ENCODE measurements at regions not wholly inside any gene's neighbourhood (a gene's known extent, or its start where the extent isn't known, plus 50 kb on each side); places are given as distances from the start of the nearest gene placed in this dataset.

DNA sequence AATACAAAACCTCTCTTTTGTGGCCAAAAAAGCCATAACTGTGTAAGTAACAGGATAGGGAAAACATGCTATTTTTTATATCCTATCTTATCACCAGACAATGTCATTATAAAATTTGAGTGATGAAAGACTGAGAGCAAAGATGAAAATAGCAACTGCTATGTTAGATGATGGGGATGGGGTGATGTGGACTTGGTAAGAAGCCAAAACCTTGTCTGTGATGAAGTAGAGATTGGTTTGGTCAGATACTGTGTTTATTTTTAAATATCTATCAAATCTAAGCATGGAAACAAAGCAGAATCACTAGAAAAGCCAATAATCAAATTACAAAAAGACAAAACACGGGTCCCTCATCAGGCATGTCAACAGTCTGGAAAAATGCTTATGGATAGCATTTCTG is 631.1 kb upstream of the NR5A2 start:
- no peak overlapping the region for H3K23ac ChIP-seq (ENCODE audit: low read length)
- no peaks in the 10 kb centered on the region for H3K4me1 ChIP-seq (ENCODE audit: control insufficient read depth in 1 of 2, insufficient read depth in 2 of 2, low read length in 2 of 2)
- H3K9ac ChIP-seq (ENCODE audit: low read length), result no peak overlapping the region
- no peak overlapping the region for H4K12ac ChIP-seq (ENCODE audit: low read depth, low read length)
- no peak overlapping the region for H2BK120ac ChIP-seq (ENCODE audit: insufficient read depth, low read length, poor library complexity)
- H3K79me1 ChIP-seq (ENCODE audit: low read length), result no peaks in the 10 kb centered on the region
- no peaks in the 10 kb centered on the region for H3K27me3 ChIP-seq (ENCODE audit: insufficient read depth, low read length)
- no peak overlapping the region for H4K8ac ChIP-seq (ENCODE audit: low read depth, low read length)
- no peak for DNase-seq
- no peak overlapping the region for H3K4me3 ChIP-seq (ENCODE audit: low read depth, low read length)
- no peak overlapping the region for H2AFZ ChIP-seq (ENCODE audit: insufficient read depth, low read length, poor library complexity)
- H3K18ac ChIP-seq (ENCODE audit: low read length), result no peak overlapping the region
- no peaks in the 10 kb centered on the region for H3K79me2 ChIP-seq (ENCODE audit: control insufficient read depth, insufficient read depth, low read length, poor library complexity)
- H2BK12ac ChIP-seq (ENCODE audit: low read length), result no peak overlapping the region
- H3K14ac ChIP-seq (ENCODE audit: low read length), result no peak overlapping the region
- no peaks in the 10 kb centered on the region for H3K36me3 ChIP-seq (ENCODE audit: control insufficient read depth in 1 of 2, insufficient read depth in 2 of 2, low read length in 2 of 2)
- no peak overlapping the region for H3K4me2 ChIP-seq (ENCODE audit: low read length)
- H3K9me3 ChIP-seq (ENCODE audit: insufficient read depth, low read depth, low read length), result no peaks in the 10 kb centered on the region
- H2BK5ac ChIP-seq (ENCODE audit: low read depth, low read length, poor library complexity), result no peak overlapping the region
- no peak overlapping the region for H4K91ac ChIP-seq (ENCODE audit: low read depth, low read length)
- no peak overlapping the region for H3K27ac ChIP-seq (ENCODE audit: low read depth, low read length)
- no peak overlapping the region for H3K4ac ChIP-seq (ENCODE audit: low read depth, low read length)
- no peak overlapping the region for H2AK5ac ChIP-seq (ENCODE audit: low read length)
- no CpG with 5 or more reads among the region's 1 CpG for WGBS (ENCODE audit: extremely low coverage, insufficient coverage, insufficient read length)

DNA sequence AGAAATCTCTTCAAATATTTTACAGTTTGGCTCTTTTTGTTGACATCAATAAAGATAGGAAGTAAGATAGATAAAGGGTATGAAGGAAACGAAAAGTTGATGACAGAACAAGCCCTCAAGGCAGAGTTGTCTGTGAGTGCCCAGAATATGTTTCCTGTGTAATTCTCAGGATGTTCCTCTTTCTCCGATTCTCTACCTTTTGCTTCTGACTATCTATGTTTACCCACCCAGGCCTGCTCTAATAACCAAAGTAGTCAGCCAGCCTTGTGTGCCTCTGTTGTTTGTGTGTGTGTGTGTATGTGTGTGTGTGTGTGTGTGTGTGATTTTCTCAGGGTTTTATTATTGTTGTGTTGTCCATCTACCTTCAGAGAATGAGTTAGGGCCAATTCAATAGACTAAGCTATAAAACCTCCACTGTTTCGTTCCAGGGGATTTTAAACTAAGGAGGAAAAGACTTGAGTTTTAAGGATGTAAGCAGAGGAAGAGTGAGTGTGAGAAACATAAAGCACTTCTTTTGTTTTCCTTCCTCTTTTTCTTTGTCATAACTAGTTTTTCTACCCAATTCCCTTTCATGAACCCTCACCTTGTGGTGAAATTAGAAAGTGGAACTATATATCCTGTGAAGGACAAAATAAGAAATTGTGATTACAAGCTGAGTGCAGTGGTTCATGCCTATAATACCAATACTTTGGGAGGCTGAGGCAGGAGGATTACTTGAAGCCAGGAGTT is 627.4 kb upstream of the NR5A2 start:
- H2AK5ac ChIP-seq (ENCODE audit: low read length), result no peak overlapping the region
- H3K4me1 ChIP-seq (ENCODE audit: control insufficient read depth in 1 of 2, insufficient read depth in 2 of 2, low read length in 2 of 2), result no peaks in the 10 kb centered on the region
- H2BK5ac ChIP-seq (ENCODE audit: low read depth, low read length, poor library complexity), result no peak overlapping the region
- H3K79me1 ChIP-seq (ENCODE audit: low read length), result no peaks in the 10 kb centered on the region
- H3K36me3 ChIP-seq (ENCODE audit: control insufficient read depth in 1 of 2, insufficient read depth in 2 of 2, low read length in 2 of 2), result no peaks in the 10 kb centered on the region
- no CpG with 5 or more reads among the region's 3 CpGs for WGBS (ENCODE audit: extremely low coverage, insufficient coverage, insufficient read length)
- no peak overlapping the region for H4K12ac ChIP-seq (ENCODE audit: low read depth, low read length)
- H3K18ac ChIP-seq (ENCODE audit: low read length), result no peak overlapping the region
- no peak overlapping the region for H2BK120ac ChIP-seq (ENCODE audit: insufficient read depth, low read length, poor library complexity)
- no peaks in the 10 kb centered on the region for H3K27me3 ChIP-seq (ENCODE audit: insufficient read depth, low read length)
- DNase-seq, result no peak
- no peak overlapping the region for H3K4me3 ChIP-seq (ENCODE audit: low read depth, low read length)
- H3K4me2 ChIP-seq (ENCODE audit: low read length), result no peak overlapping the region
- H3K27ac ChIP-seq (ENCODE audit: low read depth, low read length), result no peak overlapping the region
- no peak overlapping the region for H3K14ac ChIP-seq (ENCODE audit: low read length)
- H2BK12ac ChIP-seq (ENCODE audit: low read length), result no peak overlapping the region
- no peak overlapping the region for H3K23ac ChIP-seq (ENCODE audit: low read length)
- no peak overlapping the region for H4K8ac ChIP-seq (ENCODE audit: low read depth, low read length)
- no peaks in the 10 kb centered on the region for H3K9me3 ChIP-seq (ENCODE audit: insufficient read depth, low read depth, low read length)
- no peak overlapping the region for H3K4ac ChIP-seq (ENCODE audit: low read depth, low read length)
- no peak overlapping the region for H3K9ac ChIP-seq (ENCODE audit: low read length)
- H3K79me2 ChIP-seq (ENCODE audit: control insufficient read depth, insufficient read depth, low read length, poor library complexity), result no peaks in the 10 kb centered on the region
- no peak overlapping the region for H4K91ac ChIP-seq (ENCODE audit: low read depth, low read length)
- H2AFZ ChIP-seq (ENCODE audit: insufficient read depth, low read length, poor library complexity), result no peak overlapping the region

DNA sequence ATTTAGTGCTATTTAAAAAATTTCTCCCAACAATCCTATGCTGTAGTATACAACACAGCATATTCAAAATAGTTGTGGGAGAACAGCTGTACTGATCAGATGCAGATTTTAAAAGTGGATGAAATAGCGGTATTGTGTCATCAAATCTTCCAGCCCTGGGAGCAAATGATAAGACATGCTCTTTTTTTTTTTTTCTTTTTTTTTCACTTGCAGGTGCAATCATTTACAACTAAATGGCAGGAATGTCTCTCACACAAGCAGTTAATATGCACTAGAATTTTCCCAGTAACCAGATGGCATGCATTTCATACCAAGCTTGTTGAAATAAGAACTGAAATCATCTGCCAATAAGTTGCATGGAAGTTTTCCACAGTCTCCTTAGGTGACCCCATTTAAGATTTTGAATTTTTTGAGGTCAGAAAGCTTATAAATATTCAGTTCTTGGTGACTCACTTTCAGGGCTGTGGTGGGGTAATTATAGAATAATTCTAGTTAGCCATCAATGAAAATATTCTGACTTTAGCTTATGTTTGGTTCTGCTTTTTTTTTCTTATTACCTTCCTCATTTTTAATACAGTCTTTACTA is 623.9 kb upstream of the NR5A2 start:
- Histone ChIP-seq H4K8ac (ENCODE audit: low read depth, low read length) (no peak overlapping the region), H3K27ac (ENCODE audit: low read depth, low read length) (no peak overlapping the region), H2AK5ac (ENCODE audit: low read length) (no peak overlapping the region), H4K12ac (ENCODE audit: low read depth, low read length) (no peak overlapping the region), H3K4me1 (ENCODE audit: control insufficient read depth in 1 of 2, insufficient read depth in 2 of 2, low read length in 2 of 2) (no peaks in the 10 kb centered on the region), H2BK120ac (ENCODE audit: insufficient read depth, low read length, poor library complexity) (no peak overlapping the region), H3K27me3 (ENCODE audit: insufficient read depth, low read length) (no peaks in the 10 kb centered on the region), H3K4ac (ENCODE audit: low read depth, low read length) (no peak overlapping the region), H3K9ac (ENCODE audit: low read length) (no peak overlapping the region), H3K23ac (ENCODE audit: low read length) (no peak overlapping the region), H3K4me3 (ENCODE audit: low read depth, low read length) (no peak overlapping the region), H2BK5ac (ENCODE audit: low read depth, low read length, poor library complexity) (no peak overlapping the region), H2AFZ (ENCODE audit: insufficient read depth, low read length, poor library complexity) (no peak overlapping the region), H3K14ac (ENCODE audit: low read length) (no peak overlapping the region), H3K79me1 (ENCODE audit: low read length) (no peaks in the 10 kb centered on the region), H3K4me2 (ENCODE audit: low read length) (no peak overlapping the region), H3K18ac (ENCODE audit: low read length) (no peak overlapping the region), H4K91ac (ENCODE audit: low read depth, low read length) (no peak overlapping the region), H2BK12ac (ENCODE audit: low read length) (no peak overlapping the region), H3K79me2 (ENCODE audit: control insufficient read depth, insufficient read depth, low read length, poor library complexity) (no peaks in the 10 kb centered on the region), H3K36me3 (ENCODE audit: control insufficient read depth in 1 of 2, insufficient read depth in 2 of 2, low read length in 2 of 2) (no peaks in the 10 kb centered on the region), H3K9me3 (ENCODE audit: insufficient read depth, low read depth, low read length) (no peaks in the 10 kb centered on the region)
- DNase-seq, result peak in 1 of 2 donors; percentile 29
- no CpG with 5 or more reads among the region's 1 CpG for WGBS (ENCODE audit: extremely low coverage, insufficient coverage, insufficient read length)

DNA sequence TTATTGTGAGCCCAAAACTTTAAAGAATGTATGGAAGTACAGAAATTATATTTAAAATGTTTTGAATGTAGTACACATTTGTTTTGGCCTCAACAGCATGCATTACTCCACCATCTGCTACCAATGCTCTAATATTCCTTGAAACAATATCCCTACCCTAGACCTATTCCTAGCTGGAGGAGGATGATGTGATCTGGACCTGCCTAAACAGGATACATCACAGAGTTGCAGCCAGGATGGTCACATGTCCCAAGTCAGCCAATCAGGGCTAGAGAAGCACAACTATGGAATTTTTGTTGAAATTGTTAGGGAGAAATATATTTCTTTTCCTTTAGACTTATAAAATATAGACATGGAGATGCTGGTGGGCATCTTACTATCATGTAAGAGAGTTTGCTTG is 623.3 kb upstream of the NR5A2 start:
- no peak overlapping the region for H2AFZ ChIP-seq (ENCODE audit: insufficient read depth, low read length, poor library complexity)
- H2BK12ac ChIP-seq (ENCODE audit: low read length), result no peak overlapping the region
- H4K8ac ChIP-seq (ENCODE audit: low read depth, low read length), result no peak overlapping the region
- no peak overlapping the region for H3K27ac ChIP-seq (ENCODE audit: low read depth, low read length)
- no peak overlapping the region for H3K9ac ChIP-seq (ENCODE audit: low read length)
- H3K18ac ChIP-seq (ENCODE audit: low read length), result no peak overlapping the region
- H2BK120ac ChIP-seq (ENCODE audit: insufficient read depth, low read length, poor library complexity), result no peak overlapping the region
- no peak overlapping the region for H3K4me3 ChIP-seq (ENCODE audit: low read depth, low read length)
- DNase-seq, result no peak
- H3K4me2 ChIP-seq (ENCODE audit: low read length), result no peak overlapping the region
- H4K91ac ChIP-seq (ENCODE audit: low read depth, low read length), result no peak overlapping the region
- H3K4me1 ChIP-seq (ENCODE audit: control insufficient read depth in 1 of 2, insufficient read depth in 2 of 2, low read length in 2 of 2), result no peaks in the 10 kb centered on the region
- H3K27me3 ChIP-seq (ENCODE audit: insufficient read depth, low read length), result no peaks in the 10 kb centered on the region
- H4K12ac ChIP-seq (ENCODE audit: low read depth, low read length), result no peak overlapping the region
- no peaks in the 10 kb centered on the region for H3K79me1 ChIP-seq (ENCODE audit: low read length)
- no peak overlapping the region for H2BK5ac ChIP-seq (ENCODE audit: low read depth, low read length, poor library complexity)
- H3K36me3 ChIP-seq (ENCODE audit: control insufficient read depth in 1 of 2, insufficient read depth in 2 of 2, low read length in 2 of 2), result no peaks in the 10 kb centered on the region
- H3K79me2 ChIP-seq (ENCODE audit: control insufficient read depth, insufficient read depth, low read length, poor library complexity), result no peaks in the 10 kb centered on the region
- H3K14ac ChIP-seq (ENCODE audit: low read length), result no peak overlapping the region
- H3K9me3 ChIP-seq (ENCODE audit: insufficient read depth, low read depth, low read length), result no peaks in the 10 kb centered on the region
- no peak overlapping the region for H3K4ac ChIP-seq (ENCODE audit: low read depth, low read length)
- H2AK5ac ChIP-seq (ENCODE audit: low read length), result no peak overlapping the region
- no peak overlapping the region for H3K23ac ChIP-seq (ENCODE audit: low read length)

All from trophoblast cell (in vitro differentiated cells and primary cell).